Epithelial cell of proximal tubule (primary cell): ENCODE measurements at regions not wholly inside any gene's neighbourhood (a gene's known extent, or its start where the extent isn't known, plus 50 kb on each side); places are given as distances from the start of the nearest gene placed in this dataset.

Experiments
- DNase-seq: peaks from one replicate; pipeline ENCODE4 v3.0.0-alpha.2; 2011; ENCODE audit warnings: low read depth
- H3K4me3 ChIP-seq: 2 replicates; pipeline ENCODE4 v1.5.1; 2011; ENCODE audit warnings: low read depth, mild to moderate bottlenecking, low read length
- CTCF ChIP-seq: conservative IDR thresholded peaks from 2 replicates; pipeline ENCODE4 v1.5.1; 2012; ENCODE audit warnings: low read depth, mild to moderate bottlenecking, low read length

GRCh38 chr7:45984386-45985295, 63.6 kb upstream of the IGFBP3 start:
- H3K4me3 ChIP-seq, result no peak overlapping the region
- DNase-seq, result no peak

GRCh38 chr7:45983720-45984255, 62.7 kb upstream of the IGFBP3 start:
- DNase-seq, result no peak
- no peak overlapping the region for H3K4me3 ChIP-seq
- no peak for TF ChIP-seq CTCF

More at GRCh38 chr7:45984386-45985295, 63.6 kb upstream of the IGFBP3 start:
- peak; percentile 38 for TF ChIP-seq CTCF

- TF ChIP-seq CTCF, result no peak
These were observed 62.0 kb upstream of the IGFBP3 start for GRCh38 chr7:45982907-45983719.

GRCh38 chr7:45982132-45982531, 61.1 kb upstream of the IGFBP3 start:
- no peak overlapping the region for H3K4me3 ChIP-seq
- TF ChIP-seq CTCF, result no peak
- no peak for DNase-seq

More at GRCh38 chr7:45982907-45983719, 62.0 kb upstream of the IGFBP3 start:
- no peak overlapping the region for H3K4me3 ChIP-seq
- no peak for DNase-seq

- TF ChIP-seq CTCF, result no peak
- no peak for DNase-seq
- no peak overlapping the region for H3K4me3 ChIP-seq
These were observed 59.9 kb upstream of the IGFBP3 start for GRCh38 chr7:45980973-45981372.

DNA sequence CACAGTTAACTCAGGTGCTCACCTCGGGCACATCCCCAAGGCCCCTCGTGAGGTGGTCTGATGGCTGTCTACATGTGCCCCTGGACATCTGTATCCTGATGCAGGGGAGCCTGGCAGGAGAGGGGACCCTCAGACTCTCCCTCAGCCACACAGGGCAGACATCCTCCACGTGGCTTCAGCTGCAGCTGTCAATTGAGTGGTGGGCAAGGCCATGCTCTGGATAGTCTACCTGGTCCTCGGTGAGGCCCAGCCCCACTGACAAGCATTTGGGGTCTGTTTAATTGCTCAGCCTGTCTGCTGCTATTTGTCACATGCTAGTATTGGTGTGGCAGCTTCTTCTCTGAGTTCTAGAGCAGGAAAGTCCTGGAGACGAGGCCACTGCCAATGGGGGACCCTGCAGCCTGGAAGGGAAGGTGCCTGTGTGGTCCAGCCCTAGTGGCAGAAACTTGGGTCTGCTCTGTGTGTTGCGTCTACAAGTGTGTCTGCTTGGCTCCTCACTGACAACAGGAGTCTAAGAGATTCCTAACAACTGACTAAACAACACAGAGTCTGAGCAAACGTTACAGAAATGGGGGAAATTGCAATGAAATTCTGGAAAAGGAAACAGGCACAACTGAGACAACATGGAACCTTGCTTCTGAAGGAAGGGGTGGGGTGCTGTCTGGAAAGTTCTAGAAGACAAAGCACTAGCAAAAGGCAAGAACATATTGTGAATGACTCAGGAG, 59.3 kb upstream of the IGFBP3 start:
- DNase-seq, result no peak
- H3K4me3 ChIP-seq, result no peak overlapping the region
- no peak for TF ChIP-seq CTCF
